ENCODE measurements at regions not wholly inside any gene's neighbourhood (a gene's known extent, or its start where the extent isn't known, plus 50 kb on each side); places are given as distances from the start of the nearest gene placed in this dataset.

- ChIA-PET CTCF (no interaction called here), POLR2A (no interaction called here)
Measured at GRCh38 chr13:111844222-111844671, 222.7 kb upstream of the SOX1 start.

GRCh38 chr13:111844682-111845081, 222.3 kb upstream of the SOX1 start:
- ChIA-PET CTCF (no interaction called here), POLR2A (no interaction called here)

GRCh38 chr13:111845621-111846351, 221.2 kb upstream of the SOX1 start:
- ChIA-PET POLR2A (no interaction called here), CTCF (no interaction called here)

GRCh38 chr13:111846391-111847159, 220.4 kb upstream of the SOX1 start:
- POLR2A ChIA-PET = no interaction called here
- CTCF ChIA-PET = no interaction called here

GRCh38 chr13:111847964-111848363, 219.0 kb upstream of the SOX1 start:
- ChIA-PET POLR2A (no interaction called here), CTCF (no interaction called here)

GRCh38 chr13:111850458-111850857, 216.5 kb upstream of the SOX1 start:
- CTCF ChIA-PET = no interaction called here
- POLR2A ChIA-PET = no interaction called here

- POLR2A ChIA-PET = no interaction called here
- CTCF ChIA-PET = no interaction called here
Measured at GRCh38 chr13:111850976-111851375, 216.0 kb upstream of the SOX1 start.

- POLR2A ChIA-PET = no interaction called here
- CTCF ChIA-PET = no interaction called here
Measured at GRCh38 chr13:111852725-111853518, 214.0 kb upstream of the SOX1 start.

GRCh38 chr13:111853721-111854120, 213.2 kb upstream of the SOX1 start:
- ChIA-PET CTCF (no interaction called here), POLR2A (no interaction called here)

- ChIA-PET POLR2A (no interaction called here), CTCF (no interaction called here)
Measured at GRCh38 chr13:111854403-111854802, 212.5 kb upstream of the SOX1 start.

- CTCF ChIA-PET = no interaction called here
- POLR2A ChIA-PET = no interaction called here
Measured at GRCh38 chr13:111855191-111855590, 211.8 kb upstream of the SOX1 start.

GRCh38 chr13:111855786-111856185, 211.2 kb upstream of the SOX1 start:
- ChIA-PET CTCF (no interaction called here), POLR2A (no interaction called here)

GRCh38 chr13:111856571-111856970, 210.4 kb upstream of the SOX1 start:
- ChIA-PET CTCF (no interaction called here), POLR2A (no interaction called here)

- ChIA-PET CTCF (no interaction called here), POLR2A (no interaction called here)
Measured at GRCh38 chr13:111857336-111857735, 209.6 kb upstream of the SOX1 start.

GRCh38 chr13:111857846-111858560, 208.9 kb upstream of the SOX1 start:
- ChIA-PET CTCF (no interaction called here), POLR2A (no interaction called here)

GRCh38 chr13:111858571-111858970, 208.4 kb upstream of the SOX1 start:
- ChIA-PET CTCF (no interaction called here), POLR2A (no interaction called here)

GRCh38 chr13:111859354-111860230, 207.4 kb upstream of the SOX1 start:
- CTCF ChIA-PET = no interaction called here
- POLR2A ChIA-PET = no interaction called here

GRCh38 chr13:111860231-111860552, 206.8 kb upstream of the SOX1 start:
- POLR2A ChIA-PET = no interaction called here
- CTCF ChIA-PET = no interaction called here

- POLR2A ChIA-PET = no interaction called here
Measured at GRCh38 chr13:111861319-111861718, 205.6 kb upstream of the SOX1 start.

More at GRCh38 chr13:111861319-111861718, 205.6 kb upstream of the SOX1 start:
- CTCF ChIA-PET = no interaction called here

Measured in activated CD8-positive, alpha-beta memory T cell treated with anti-CD3 and anti-CD28 coated beads for 36 hours (primary cell).